AG04449 (cell line): ENCODE measurements at regions not wholly inside any gene's neighbourhood (a gene's known extent, or its start where the extent isn't known, plus 50 kb on each side); places are given as distances from the start of the nearest gene placed in this dataset.

Experiments
- CTCF ChIA-PET: fragments of 350-600 bp; formaldehyde crosslinking; extraction: SDS; loops from one replicate; lab custom pipeline; 2021; ENCODE audit warnings: antibody characterized with exemption; lab: Yijun Ruan, JAX
- POLR2A ChIA-PET: fragments of 400-600, 350-600 bp; formaldehyde crosslinking; extraction: SDS; loops from one replicate; lab custom pipeline; 2020; ENCODE audit warnings: antibody characterized with exemption, inconsistent platforms; lab: Yijun Ruan, JAX
- DNase-seq: peaks from one replicate; pipeline ENCODE4 v3.0.0-alpha.2; 2010; ENCODE audit warnings: low read depth, low spot score
- H3K4me3 ChIP-seq: 2 replicates; pipeline ENCODE4 v1.5.1; 2011; ENCODE audit warnings: low read depth, mild to moderate bottlenecking, control low read depth, low read length
- CTCF ChIP-seq: IDR thresholded peaks from one replicate; pipeline ENCODE4 v1.5.1; 2011; ENCODE audit warnings: mild to moderate bottlenecking, moderate library complexity, low read length, control low read depth, inconsistent platforms; ENCODE audit not compliant: insufficient read depth; ENCODE audit errors: missing control alignments

- no peak for DNase-seq
- CTCF ChIA-PET = no interaction called here
- TF ChIP-seq CTCF = no peak
- POLR2A ChIA-PET = no interaction called here
- H3K4me3 ChIP-seq = no peak overlapping the region
Observed at GRCh38 chr2:236820763-236821344, 251.2 kb downstream of the ACKR3 start.

GRCh38 chr2:236823041-236823629 is 253.5 kb downstream of the ACKR3 start:
- ChIA-PET POLR2A (no interaction called here), CTCF (no interaction called here)
- no peak for TF ChIP-seq CTCF
- DNase-seq = no peak
- no peak overlapping the region for H3K4me3 ChIP-seq

- TF ChIP-seq CTCF = no peak
- ChIA-PET CTCF (no interaction called here), POLR2A (no interaction called here)
- DNase-seq = no peak
- no peak overlapping the region for H3K4me3 ChIP-seq
Observed at GRCh38 chr2:236823963-236824362, 254.3 kb downstream of the ACKR3 start.

GRCh38 chr2:236824836-236825235 is 255.2 kb downstream of the ACKR3 start:
- no peak for TF ChIP-seq CTCF
- H3K4me3 ChIP-seq = no peak overlapping the region
- DNase-seq = no peak
- ChIA-PET CTCF (no interaction called here), POLR2A (no interaction called here)

- H3K4me3 ChIP-seq = no peak overlapping the region
- ChIA-PET CTCF (no interaction called here), POLR2A (no interaction called here)
- DNase-seq = no peak
- no peak for TF ChIP-seq CTCF
Observed at GRCh38 chr2:236825989-236826510, 256.4 kb downstream of the ACKR3 start.

GRCh38 chr2:236826606-236827156 is 257.1 kb downstream of the ACKR3 start:
- TF ChIP-seq CTCF = no peak
- ChIA-PET POLR2A (no interaction called here), CTCF (no interaction called here)
- DNase-seq = no peak
- H3K4me3 ChIP-seq = no peak overlapping the region
